ENCODE measurements at regions not wholly inside any gene's neighbourhood (a gene's known extent, or its start where the extent isn't known, plus 50 kb on each side); places are given as distances from the start of the nearest gene placed in this dataset.

- ChIA-PET CTCF (no interaction called here), POLR2A (no interaction called here)
- Mint-ChIP-seq H3K4me1 (no peaks in the 10 kb centered on the region), H3K4me3 (no peak overlapping the region), H3K9me3 (peaks cover 5% of the 10 kb centered on the region), H3K27ac (no peak overlapping the region), H3K36me3 (ENCODE audit: low read depth) (no peaks in the 10 kb centered on the region), H3K27me3 (no peaks in the 10 kb centered on the region)
- DNase-seq = no peak
Measured at GRCh38 chr2:4140281-4140970, 437.1 kb downstream of the DCDC2C start.

- ChIA-PET CTCF (no interaction called here), POLR2A (no interaction called here)
- Mint-ChIP-seq H3K4me3 (no peak overlapping the region), H3K27me3 (no peaks in the 10 kb centered on the region), H3K4me1 (no peaks in the 10 kb centered on the region), H3K27ac (no peak overlapping the region), H3K9me3 (peaks cover 4% of the 10 kb centered on the region), H3K36me3 (ENCODE audit: low read depth) (no peaks in the 10 kb centered on the region)
- no peak for DNase-seq
Measured at GRCh38 chr2:4144731-4145130, 441.4 kb downstream of the DCDC2C start.

GRCh38 chr2:4151521-4151920 lies 448.1 kb downstream of the DCDC2C start:
- POLR2A ChIA-PET = no interaction called here
- H3K27me3 Mint-ChIP-seq = no peaks in the 10 kb centered on the region

GRCh38 chr2:4152051-4152450 lies 448.7 kb downstream of the DCDC2C start:
- POLR2A ChIA-PET = no interaction called here

More at GRCh38 chr2:4151521-4151920, 448.1 kb downstream of the DCDC2C start:
- Mint-ChIP-seq H3K4me3 (no peak overlapping the region), H3K36me3 (ENCODE audit: low read depth) (no peaks in the 10 kb centered on the region), H3K9me3 (peaks cover 9% of the 10 kb centered on the region), H3K4me1 (no peaks in the 10 kb centered on the region), H3K27ac (no peak overlapping the region)
- CTCF ChIA-PET = no interaction called here
- no peak for DNase-seq

GRCh38 chr2:4168834-4169233 lies 465.5 kb downstream of the DCDC2C start:
- no peak for DNase-seq
- Mint-ChIP-seq H3K4me1 (no peaks in the 10 kb centered on the region), H3K9me3 (peaks cover 34% of the 10 kb centered on the region), H3K36me3 (ENCODE audit: low read depth) (no peaks in the 10 kb centered on the region), H3K27me3 (no peaks in the 10 kb centered on the region), H3K27ac (no peak overlapping the region), H3K4me3 (no peak overlapping the region)
- ChIA-PET CTCF (no interaction called here), POLR2A (no interaction called here)

More at GRCh38 chr2:4152051-4152450, 448.7 kb downstream of the DCDC2C start:
- Mint-ChIP-seq H3K27me3 (no peaks in the 10 kb centered on the region), H3K9me3 (peaks cover 11% of the 10 kb centered on the region), H3K4me1 (no peaks in the 10 kb centered on the region), H3K36me3 (ENCODE audit: low read depth) (no peaks in the 10 kb centered on the region), H3K4me3 (no peak overlapping the region), H3K27ac (no peak overlapping the region)
- DNase-seq = no peak
- CTCF ChIA-PET = no interaction called here

- peaks cover 41% of the 10 kb centered on the region for H3K9me3 Mint-ChIP-seq
- no peaks in the 10 kb centered on the region for H3K4me1 Mint-ChIP-seq
- H3K36me3 Mint-ChIP-seq (ENCODE audit: low read depth) = no peaks in the 10 kb centered on the region
- H3K27ac Mint-ChIP-seq = no peak overlapping the region
- H3K4me3 Mint-ChIP-seq = no peak overlapping the region
- DNase-seq = no peak
- ChIA-PET CTCF (no interaction called here), POLR2A (no interaction called here)
- H3K27me3 Mint-ChIP-seq = no peaks in the 10 kb centered on the region
Measured at GRCh38 chr2:4174796-4175195, 471.4 kb downstream of the DCDC2C start.

- H3K27ac Mint-ChIP-seq = no peak overlapping the region
- H3K27me3 Mint-ChIP-seq = no peaks in the 10 kb centered on the region
- POLR2A ChIA-PET = no interaction called here
- no peak overlapping the region for H3K4me3 Mint-ChIP-seq
- H3K9me3 Mint-ChIP-seq = peaks cover 42% of the 10 kb centered on the region
- no peaks in the 10 kb centered on the region for H3K4me1 Mint-ChIP-seq
- no peaks in the 10 kb centered on the region for H3K36me3 Mint-ChIP-seq (ENCODE audit: low read depth)
- CTCF ChIA-PET = no interaction called here
- no peak for DNase-seq
Measured at GRCh38 chr2:4175343-4175742, 472.0 kb downstream of the DCDC2C start.

GRCh38 chr2:4180631-4181030 lies 477.3 kb downstream of the DCDC2C start:
- Mint-ChIP-seq H3K9me3 (peaks cover 23% of the 10 kb centered on the region), H3K27ac (no peak overlapping the region)

GRCh38 chr2:4181062-4181461 lies 477.7 kb downstream of the DCDC2C start:
- Mint-ChIP-seq H3K27ac (no peak overlapping the region), H3K4me3 (no peak overlapping the region), H3K9me3 (peaks cover 19% of the 10 kb centered on the region), H3K36me3 (ENCODE audit: low read depth) (no peaks in the 10 kb centered on the region), H3K27me3 (no peaks in the 10 kb centered on the region), H3K4me1 (no peaks in the 10 kb centered on the region)
- POLR2A ChIA-PET = no interaction called here
- CTCF ChIA-PET = no interaction called here
- no peak for DNase-seq

More at GRCh38 chr2:4180631-4181030, 477.3 kb downstream of the DCDC2C start:
- Mint-ChIP-seq H3K36me3 (ENCODE audit: low read depth) (no peaks in the 10 kb centered on the region), H3K4me3 (no peak overlapping the region), H3K27me3 (no peaks in the 10 kb centered on the region), H3K4me1 (no peaks in the 10 kb centered on the region)
- ChIA-PET CTCF (interaction anchor here (0.6 kb wide), 1 partner anchor 80 kb away, joined by 5 read pairs; no protein-coding TSS in a partner anchor), POLR2A (no interaction called here)
- DNase-seq = no peak

- POLR2A ChIA-PET = no interaction called here
- DNase-seq = no peak
- Mint-ChIP-seq H3K4me3 (no peak overlapping the region), H3K27ac (no peak overlapping the region), H3K36me3 (ENCODE audit: low read depth) (no peaks in the 10 kb centered on the region), H3K27me3 (no peaks in the 10 kb centered on the region), H3K4me1 (no peaks in the 10 kb centered on the region), H3K9me3 (peaks cover 18% of the 10 kb centered on the region)
- CTCF ChIA-PET = no interaction called here
Measured at GRCh38 chr2:4188561-4188960, 485.2 kb downstream of the DCDC2C start.

- Mint-ChIP-seq H3K36me3 (ENCODE audit: low read depth) (no peaks in the 10 kb centered on the region), H3K27ac (no peak overlapping the region), H3K4me1 (no peaks in the 10 kb centered on the region), H3K9me3 (peaks cover 15% of the 10 kb centered on the region), H3K4me3 (no peak overlapping the region), H3K27me3 (no peaks in the 10 kb centered on the region)
- POLR2A ChIA-PET = no interaction called here
- no peak for DNase-seq
- CTCF ChIA-PET = no interaction called here
Measured at GRCh38 chr2:4190548-4190947, 487.2 kb downstream of the DCDC2C start.

GRCh38 chr2:4192119-4192518 lies 488.7 kb downstream of the DCDC2C start:
- Mint-ChIP-seq H3K4me1 (no peaks in the 10 kb centered on the region), H3K27ac (no peak overlapping the region), H3K27me3 (no peaks in the 10 kb centered on the region), H3K9me3 (peaks cover 15% of the 10 kb centered on the region), H3K36me3 (ENCODE audit: low read depth) (no peaks in the 10 kb centered on the region), H3K4me3 (no peak overlapping the region)
- CTCF ChIA-PET = no interaction called here
- POLR2A ChIA-PET = no interaction called here
- no peak for DNase-seq

- no peak overlapping the region for H3K4me3 Mint-ChIP-seq
- CTCF ChIA-PET = no interaction called here
Measured at GRCh38 chr2:4214444-4215205, 511.2 kb downstream of the DCDC2C start.

GRCh38 chr2:4217737-4218136 lies 514.4 kb downstream of the DCDC2C start:
- Mint-ChIP-seq H3K4me1 (no peaks in the 10 kb centered on the region), H3K9me3 (peaks cover 3% of the 10 kb centered on the region), H3K36me3 (ENCODE audit: low read depth) (no peaks in the 10 kb centered on the region), H3K4me3 (no peak overlapping the region), H3K27ac (no peak overlapping the region), H3K27me3 (no peaks in the 10 kb centered on the region)
- no peak for DNase-seq
- POLR2A ChIA-PET = no interaction called here
- CTCF ChIA-PET = no interaction called here

More at GRCh38 chr2:4214444-4215205, 511.2 kb downstream of the DCDC2C start:
- Mint-ChIP-seq H3K36me3 (ENCODE audit: low read depth) (no peaks in the 10 kb centered on the region), H3K9me3 (peaks cover 3% of the 10 kb centered on the region), H3K27ac (no peak overlapping the region), H3K4me1 (no peaks in the 10 kb centered on the region), H3K27me3 (no peaks in the 10 kb centered on the region)
- DNase-seq = no peak
- POLR2A ChIA-PET = no interaction called here
